GM19467 (cell line): ENCODE measurements at regions not wholly inside any gene's neighbourhood (a gene's known extent, or its start where the extent isn't known, plus 50 kb on each side); places are given as distances from the start of the nearest gene placed in this dataset.

Source experiments
- ATAC-seq: cut with Tn5 transposase; IDR thresholded peaks from one replicate; pipeline ENCODE4 v1.9.1; 2021; ENCODE audit warnings: mild to moderate bottlenecking, moderate library complexity; ENCODE audit not compliant: unreplicated experiment

GRCh38 chr2:215609089-215610032 is 173.5 kb upstream of the FN1 start:
- no peak for ATAC-seq

DNA sequence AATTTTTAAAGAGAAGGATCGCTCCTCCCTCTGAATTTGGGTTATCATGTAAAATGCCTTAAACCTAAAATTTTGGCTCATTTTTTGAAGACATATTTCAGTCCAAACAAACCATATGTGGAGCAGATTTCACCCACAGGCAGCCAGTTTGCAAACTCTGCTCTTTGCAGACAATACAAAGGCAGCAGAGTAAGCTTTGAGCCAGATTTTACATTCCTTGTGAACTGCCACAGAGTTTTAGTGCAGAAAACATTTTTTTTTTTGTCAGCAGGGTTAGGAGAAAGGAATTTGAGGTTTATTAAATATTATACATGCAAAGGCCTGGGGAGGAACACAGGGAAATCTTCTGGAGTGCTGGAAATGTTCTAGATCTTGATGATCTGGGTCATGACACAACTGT is 171.9 kb upstream of the FN1 start:
- no peak for ATAC-seq

GRCh38 chr2:215606219-215606618 is 170.4 kb upstream of the FN1 start:
- ATAC-seq: no peak

GRCh38 chr2:215605214-215605613 is 169.3 kb upstream of the FN1 start:
- no peak for ATAC-seq

- no peak for ATAC-seq
Observed at GRCh38 chr2:215604606-215605005, 168.7 kb upstream of the FN1 start.

GRCh38 chr2:215603440-215603839 is 167.6 kb upstream of the FN1 start:
- no peak for ATAC-seq

GRCh38 chr2:215602997-215603396 is 167.1 kb upstream of the FN1 start:
- no peak for ATAC-seq

GRCh38 chr2:215601990-215602721 is 166.3 kb upstream of the FN1 start:
- no peak for ATAC-seq

- no peak for ATAC-seq
Observed at GRCh38 chr2:215601526-215601925, 165.7 kb upstream of the FN1 start.

- no peak for ATAC-seq
Observed at GRCh38 chr2:215598376-215598975, 162.6 kb upstream of the FN1 start.

DNA sequence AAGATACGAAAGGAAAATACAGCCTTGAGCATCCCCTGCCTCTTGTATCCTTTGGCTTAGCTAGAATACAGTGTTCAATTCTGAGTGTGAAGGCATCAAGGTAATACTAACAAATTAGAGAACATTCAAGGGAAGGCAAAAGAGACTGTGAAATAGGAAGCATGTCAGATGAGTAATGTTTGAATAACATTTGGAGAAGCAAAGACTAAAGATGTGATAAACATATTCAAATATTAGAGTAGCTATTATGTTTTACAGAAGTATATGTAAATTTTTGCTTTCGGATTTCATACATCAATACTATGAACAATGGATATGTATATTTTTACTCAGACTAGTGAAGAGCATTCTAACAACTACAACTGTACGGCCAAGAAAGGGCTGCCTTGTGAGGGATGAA is 161.7 kb upstream of the FN1 start:
- no peak for ATAC-seq

- no peak for ATAC-seq
Observed at GRCh38 chr2:215594766-215595165, 158.9 kb upstream of the FN1 start.

DNA sequence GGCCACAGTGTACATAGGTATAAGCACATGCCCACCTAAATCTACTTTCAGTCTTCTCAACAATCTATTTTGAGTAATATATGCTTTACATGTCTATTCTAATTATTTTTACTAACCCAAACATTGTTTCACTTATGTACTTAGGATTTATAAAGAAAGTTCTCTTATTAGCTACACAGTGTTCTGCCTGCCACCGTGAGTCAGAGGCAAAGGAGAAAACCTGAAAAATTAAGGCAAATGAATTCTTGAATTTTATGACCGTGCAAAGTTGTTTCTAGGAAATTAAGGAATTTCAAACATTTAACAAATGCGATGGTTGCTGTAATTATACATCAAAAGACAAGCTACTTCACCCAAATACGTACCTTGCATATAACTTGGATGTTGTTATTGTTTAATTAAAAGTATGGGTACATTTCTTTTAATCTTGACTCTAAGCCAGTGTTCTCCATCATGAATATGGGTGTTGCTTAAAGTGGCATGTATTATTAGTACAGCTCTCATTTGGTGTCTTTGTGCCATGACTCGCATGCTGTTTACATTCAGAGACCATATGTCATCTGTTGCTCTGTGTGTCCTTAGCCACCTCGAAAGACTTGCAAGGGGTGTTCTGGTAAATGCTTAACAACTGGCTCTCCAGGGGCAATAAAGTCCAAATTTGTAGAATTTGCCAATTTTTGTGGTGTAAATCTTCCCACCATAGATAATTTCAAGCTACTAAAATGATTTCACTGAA is 154.3 kb upstream of the FN1 start:
- no peak for ATAC-seq

- ATAC-seq: no peak
Observed at GRCh38 chr2:215583881-215584280, 148.0 kb upstream of the FN1 start.

GRCh38 chr2:215579809-215580208 is 143.9 kb upstream of the FN1 start:
- ATAC-seq: no peak

GRCh38 chr2:215577356-215577755 is 141.5 kb upstream of the FN1 start:
- no peak for ATAC-seq

- no peak for ATAC-seq
Observed at GRCh38 chr2:215576572-215576971, 140.7 kb upstream of the FN1 start.

DNA sequence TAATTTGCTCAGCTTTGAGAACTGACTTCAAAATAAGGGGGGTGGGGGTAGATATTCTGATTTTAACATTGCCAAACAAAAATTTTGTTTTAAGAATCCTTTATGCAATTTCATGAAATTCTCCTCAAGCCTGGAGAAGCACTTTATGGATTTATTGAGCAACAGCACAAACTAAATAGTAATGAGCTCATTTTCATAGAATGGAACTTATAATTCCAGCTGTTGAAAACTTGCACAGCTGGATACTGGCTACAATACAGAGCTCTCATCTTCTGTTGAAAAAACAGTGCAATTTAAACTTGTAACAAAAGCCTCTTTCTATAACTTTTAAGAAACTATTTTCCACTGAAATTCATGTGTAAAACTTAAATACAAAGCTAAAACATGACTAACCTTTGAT is 137.6 kb upstream of the FN1 start:
- no peak for ATAC-seq

DNA sequence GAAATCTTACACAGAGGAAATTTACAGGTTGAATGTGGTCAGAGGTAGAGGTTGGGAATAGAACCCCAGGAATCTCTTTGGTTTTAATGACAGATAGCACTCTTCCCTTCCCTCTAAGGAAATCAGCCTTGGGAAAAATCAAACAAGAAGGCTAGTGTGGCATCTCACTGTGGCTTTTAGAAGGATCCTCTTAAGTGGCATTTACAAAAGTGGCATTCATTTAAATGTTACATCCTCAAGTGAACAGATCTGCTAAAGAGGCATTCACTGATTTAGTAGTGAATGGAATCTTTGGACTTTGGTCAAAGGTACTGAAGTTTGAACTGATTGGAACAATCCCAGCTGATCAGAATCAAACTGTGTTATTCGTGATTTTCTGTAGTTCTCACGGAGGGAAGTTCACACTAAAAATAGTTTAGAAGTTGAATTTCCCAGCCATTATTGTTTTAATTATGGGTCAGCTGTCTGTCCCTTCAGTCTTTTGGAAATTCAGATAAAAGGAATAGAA is 136.5 kb upstream of the FN1 start:
- ATAC-seq: no peak

GRCh38 chr2:215571689-215572088 is 135.8 kb upstream of the FN1 start:
- ATAC-seq: no peak

- ATAC-seq: peak; percentile 50
Observed at GRCh38 chr2:215567504-215567903, 131.6 kb upstream of the FN1 start.
